ENCODE measurements at regions not wholly inside any gene's neighbourhood (a gene's known extent, or its start where the extent isn't known, plus 50 kb on each side); places are given as distances from the start of the nearest gene placed in this dataset.
"Not testable (repeated sequence)": the region's sequence is repeated elsewhere in the genome, so short reads cannot be mapped to it uniquely, and the experiment has no call there.

GRCh38 chrX:19455-19827 is 261.7 kb upstream of the PLCXD1 start:
- TF ChIP-seq POLR2A (IDR thresholded peaks at IDR 0.05; ENCODE audit: low read depth, low read length); FOS (IDR thresholded peaks at IDR 0.05; ENCODE audit: borderline replicate concordance, insufficient read depth, low read length); CTCF (IDR thresholded peaks at IDR 0.05; ENCODE audit: extremely low read depth in 1 of 2, insufficient read depth in 1 of 2, low read depth in 1 of 2, low read length in 2 of 2); GATA2 (IDR thresholded peaks at IDR 0.05; ENCODE audit: insufficient read depth, insufficient read length, low read depth, low read length); POLR2AphosphoS5 (IDR thresholded peaks at IDR 0.05; ENCODE audit: insufficient read depth, low read depth, low read length): not testable (repeated sequence)
